A673 (cell line): ENCODE measurements at regions not wholly inside any gene's neighbourhood (a gene's known extent, or its start where the extent isn't known, plus 50 kb on each side); places are given as distances from the start of the nearest gene placed in this dataset.

ENCODE experiments used
- BruUV-seq: library from RNA; stranded (reverse); fragments of 400-500 nt; replicated peaks from 2 replicates; lab custom pipeline; 2021; lab: Mats Ljungman, UMichigan
- CTCF ChIA-PET: fragments of 300-600 bp; sonication (Branson Sonifier 250); formaldehyde crosslinking; loops from one replicate; lab custom pipeline; 2022; ENCODE audit warnings: antibody characterized with exemption; lab: Charles Lee
- POLR2A ChIA-PET: fragments of 300-600 bp; sonication (Branson Sonifier 250); formaldehyde crosslinking; loops from one replicate; lab custom pipeline; 2022; ENCODE audit warnings: antibody characterized with exemption; ENCODE audit not compliant: low non-redundant PET; lab: Charles Lee
- DNase-seq: peaks from one replicate; pipeline ENCODE4 v3.0.0-alpha.2; 2015; ENCODE audit warnings: low spot score
- H3K27ac ChIP-seq: fragments of 200-600 bp; sonication (generic); 2 replicates; pipeline ENCODE4 v1.5.1; 2016; ENCODE audit warnings: mixed run types, low read depth, mild to moderate bottlenecking, mixed read lengths, antibody characterized with exemption, low read length; ENCODE audit not compliant: poor library complexity, severe bottlenecking
- H3K27me3 ChIP-seq: fragments of 200-600 bp; sonication (generic); replicated peaks from 2 replicates; pipeline ENCODE4 v1.6.1; 2017; ENCODE audit warnings: mixed run types, low read depth, mild to moderate bottlenecking, mixed read lengths, antibody characterized with exemption, low read length; ENCODE audit not compliant: insufficient read depth, poor library complexity
- H3K36me3 ChIP-seq: fragments of 200-600 bp; sonication (generic); 2 replicates; pipeline ENCODE4 v1.6.1; 2016; ENCODE audit warnings: mixed run types, mild to moderate bottlenecking, mixed read lengths, antibody characterized with exemption, low read length; ENCODE audit not compliant: insufficient read depth, poor library complexity, severe bottlenecking
- H3K4me1 ChIP-seq: fragments of 200-600 bp; sonication (generic); 2 replicates; pipeline ENCODE4 v1.6.1; 2017; ENCODE audit warnings: mixed run types, mild to moderate bottlenecking, mixed read lengths, antibody characterized with exemption, low read length; ENCODE audit not compliant: insufficient read depth, poor library complexity, severe bottlenecking
- H3K4me3 ChIP-seq: fragments of 200-600 bp; sonication (generic); 2 replicates; pipeline ENCODE4 v1.5.1; 2016; ENCODE audit warnings: low read depth, mixed run types, mild to moderate bottlenecking, mixed read lengths, low read length; ENCODE audit not compliant: poor library complexity, severe bottlenecking
- H3K9me3 ChIP-seq: fragments of 200-600 bp; sonication (generic); 2 replicates; pipeline ENCODE4 v1.6.1; 2016; ENCODE audit warnings: mixed run types, low read depth, mild to moderate bottlenecking, mixed read lengths, antibody characterized with exemption, low read length; ENCODE audit not compliant: poor library complexity, severe bottlenecking
- CTCF ChIP-seq: fragments of 300-800, 200-600 bp; sonication (generic); conservative IDR thresholded peaks from 2 replicates; pipeline ENCODE4 v1.5.1; 2017; ENCODE audit warnings: low read depth, mild to moderate bottlenecking, antibody characterized with exemption, low read length, moderate library complexity, mixed read lengths
- EZH2 ChIP-seq: fragments of 200-600 bp; sonication (generic); IDR thresholded peaks from 2 replicates; pipeline ENCODE4 v1.6.1; 2017; ENCODE audit warnings: borderline replicate concordance, low read depth, mild to moderate bottlenecking, mixed read lengths, antibody characterized with exemption, low read length; ENCODE audit not compliant: poor library complexity, severe bottlenecking
- intact Hi-C: fragments of 100-400 bp; cut with micrococcal nuclease; formaldehyde crosslinking; loops from one replicate; pipeline ENCODE4 v1.10.0; 2022; ENCODE audit not compliant: unreplicated experiment

GRCh38 chr2:16813593-16813992 is 148.0 kb upstream of the CYRIA start:
- no peaks in the 10 kb centered on the region for H3K4me1 ChIP-seq
- H3K27ac ChIP-seq: no peak overlapping the region
- POLR2A ChIA-PET: no interaction called here
- CTCF ChIA-PET: no interaction called here
- no TSS peak for BruUV-seq
- DNase-seq: peak; percentile 36
- no peak overlapping the region for H3K4me3 ChIP-seq
- TF ChIP-seq CTCF (no peak), EZH2 (no peak)
- peaks cover 6% of the 10 kb centered on the region for H3K27me3 ChIP-seq
- H3K9me3 ChIP-seq: no peaks in the 10 kb centered on the region
- H3K36me3 ChIP-seq: no peaks in the 10 kb centered on the region
- intact Hi-C loops: no loop called here

GRCh38 chr2:16798472-16798871 is 132.8 kb upstream of the CYRIA start:
- ChIA-PET POLR2A (no interaction called here), CTCF (no interaction called here)
- BruUV-seq: no TSS peak
- Histone ChIP-seq H3K9me3 (no peaks in the 10 kb centered on the region), H3K4me1 (no peaks in the 10 kb centered on the region), H3K27ac (no peak overlapping the region), H3K4me3 (no peak overlapping the region), H3K36me3 (no peaks in the 10 kb centered on the region), H3K27me3 (peaks cover 6% of the 10 kb centered on the region)
- TF ChIP-seq EZH2 (no peak), CTCF (no peak)
- intact Hi-C loops: no loop called here
- no peak for DNase-seq

- DNase-seq: no peak
- TF ChIP-seq EZH2 (no peak), CTCF (no peak)
- intact Hi-C loops: no loop called here
- no peaks in the 10 kb centered on the region for H3K36me3 ChIP-seq
- H3K27me3 ChIP-seq: peaks cover 18% of the 10 kb centered on the region
- ChIA-PET CTCF (no interaction called here), POLR2A (no interaction called here)
- no peaks in the 10 kb centered on the region for H3K9me3 ChIP-seq
- H3K27ac ChIP-seq: no peak overlapping the region
- BruUV-seq: no TSS peak
- no peaks in the 10 kb centered on the region for H3K4me1 ChIP-seq
- H3K4me3 ChIP-seq: no peak overlapping the region
Measured at GRCh38 chr2:16791496-16791895, 125.9 kb upstream of the CYRIA start.
